ENCODE measurements at regions not wholly inside any gene's neighbourhood (a gene's known extent, or its start where the extent isn't known, plus 50 kb on each side); places are given as distances from the start of the nearest gene placed in this dataset.

DNA sequence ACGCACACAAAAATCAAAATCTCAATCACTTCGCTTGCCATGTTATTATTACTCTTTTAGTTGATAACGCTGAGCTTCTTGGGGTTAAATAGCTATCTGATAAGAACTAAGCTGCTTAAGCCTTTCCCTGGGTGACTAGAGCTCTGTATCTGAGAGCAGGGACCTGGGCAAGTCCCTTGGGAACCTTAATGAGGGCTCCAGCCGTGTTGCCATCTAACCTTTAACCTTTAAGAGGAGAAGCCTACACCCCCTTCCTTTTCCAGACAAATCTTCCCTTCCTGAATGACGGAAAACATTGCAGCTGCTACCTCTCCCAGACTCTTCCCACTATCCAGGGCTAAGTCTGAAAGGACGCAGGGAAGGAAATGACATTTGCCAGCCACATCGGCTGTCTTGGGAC is 216.5 kb upstream of the RAI14 start:
- no peak for TF ChIP-seq MYC (IDR thresholded peaks at IDR 0.05; ENCODE audit: low read depth, low read length)
- TF ChIP-seq POLR2A (IDR thresholded peaks at IDR 0.05; ENCODE audit: low read depth, low read length), result no peak
